Mammary epithelial cell (primary cell): ENCODE measurements at regions not wholly inside any gene's neighbourhood (a gene's known extent, or its start where the extent isn't known, plus 50 kb on each side); places are given as distances from the start of the nearest gene placed in this dataset.

Source experiments
- CTCF ChIP-seq, 2 donors: IDR thresholded peaks in 1 of 2; conservative IDR thresholded peaks in 1 of 2; 2 replicates each; pipeline ENCODE4 v1.5.1; 2011 to 2012; ENCODE audit warnings: inconsistent platforms in 2 of 2, low read length in 2 of 2, mild to moderate bottlenecking in 2 of 2, control low read depth in 1 of 2, low read depth in 1 of 2; ENCODE audit not compliant: insufficient read depth in 1 of 2; ENCODE audit errors: extremely low read depth in 1 of 2
- EZH2 ChIP-seq: IDR thresholded peaks from 2 replicates; pipeline ENCODE4 v1.6.1; 2012; ENCODE audit warnings: low read length, inconsistent platforms, borderline replicate concordance

DNA sequence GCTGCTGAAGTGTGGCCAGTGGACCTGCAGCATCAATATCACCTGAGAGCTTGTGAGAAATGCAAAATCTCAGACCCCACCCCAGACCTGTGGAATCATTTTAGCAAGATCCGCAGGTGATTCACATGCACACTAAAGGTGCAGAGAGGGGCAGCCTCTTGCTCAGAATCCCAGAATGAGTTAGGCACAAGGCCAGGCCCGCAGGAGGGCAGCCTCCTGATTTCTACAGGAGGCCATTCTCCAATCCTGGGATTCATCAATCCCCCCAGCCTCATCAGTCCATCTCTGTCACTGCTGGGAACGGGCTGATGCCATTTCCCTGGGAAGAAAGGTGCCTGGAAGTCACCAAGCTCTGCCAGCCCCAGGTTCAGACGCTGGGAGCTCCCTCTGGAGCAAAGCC, 63.0 kb upstream of the GPR26 start:
- TF ChIP-seq CTCF (conservative IDR thresholded peaks at IDR 0.05 in 1 of 2, IDR thresholded peaks at IDR 0.05 in 1 of 2; ENCODE audit: extremely low read depth in 1 of 2, insufficient read depth in 1 of 2, low read depth in 1 of 2, low read length in 2 of 2) (no peak), EZH2 (no peak)
